Stimulated activated CD4-positive, alpha-beta T cell treated with anti-CD3 and anti-CD28 coated beads, Interleukin-12 subunit alpha, Interleukin-12 subunit beta, amount 100 ng/mL, for 48 hours (primary cell): ENCODE measurements at regions not wholly inside any gene's neighbourhood (a gene's known extent, or its start where the extent isn't known, plus 50 kb on each side); places are given as distances from the start of the nearest gene placed in this dataset.

Experiments
- DNase-seq, 3 donors: peaks; one replicate each; pipeline ENCODE4 v3.0.0-alpha.2; 2020; ENCODE audit warnings: low read depth in 2 of 3, low spot score in 1 of 3

GRCh38 chr18:75916624-75916982 lies 489.1 kb upstream of the SMIM21 start:
- no peak for DNase-seq

DNA sequence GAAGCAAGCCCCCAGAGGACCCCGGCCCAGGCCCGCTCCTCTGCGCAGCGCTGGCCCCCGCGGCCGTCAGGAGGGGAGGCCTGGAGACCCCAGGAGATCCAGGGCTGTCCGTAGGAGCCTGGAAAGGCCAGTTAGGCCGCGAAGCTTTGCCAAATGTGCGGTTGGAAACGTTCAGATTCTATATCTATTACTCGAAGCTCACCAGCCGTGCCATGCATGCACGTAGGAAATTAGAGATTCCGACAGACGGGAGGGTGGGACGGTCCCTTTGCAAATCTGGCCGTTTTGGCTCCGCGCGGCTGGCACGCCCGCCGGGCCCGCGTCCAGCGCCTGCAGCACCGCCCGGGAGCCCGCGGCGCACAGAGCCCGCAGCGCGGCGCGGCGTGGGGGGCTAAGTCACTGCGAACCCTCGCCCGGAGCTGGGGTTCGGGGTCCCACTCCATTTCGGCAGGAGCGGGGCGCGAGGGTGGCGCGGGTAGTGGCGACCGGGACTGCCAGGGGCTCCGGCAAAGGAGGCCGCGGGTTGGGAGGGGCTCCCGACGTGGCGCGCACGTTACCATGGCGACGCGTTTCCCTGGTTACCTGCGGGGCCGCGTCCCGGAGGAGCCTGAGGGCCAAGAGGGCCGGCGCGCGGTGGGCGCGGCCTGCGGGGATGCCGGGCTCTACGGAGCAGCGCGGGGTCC lies 488.6 kb upstream of the SMIM21 start:
- no peak for DNase-seq

DNA sequence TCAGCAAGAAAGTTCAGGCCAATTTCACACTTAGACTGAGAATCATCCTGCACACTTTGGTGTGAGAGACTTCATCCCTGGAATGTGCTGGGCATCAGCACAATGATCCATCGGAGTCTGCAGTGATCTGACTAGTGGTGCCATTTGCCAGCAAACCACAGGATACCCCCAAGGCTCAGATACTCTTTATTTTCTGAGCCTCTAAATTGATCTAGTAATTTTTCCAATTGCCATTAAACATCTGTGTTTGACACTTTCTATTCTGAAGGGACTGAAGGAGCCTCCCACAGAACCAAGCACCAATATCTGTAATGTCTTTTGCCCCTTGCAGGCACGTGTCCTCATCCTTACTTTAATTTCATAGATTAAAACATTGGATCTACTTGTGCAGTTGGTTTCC lies 485.3 kb upstream of the SMIM21 start:
- no peak for DNase-seq

- no peak for DNase-seq
These were observed 476.9 kb upstream of the SMIM21 start for GRCh38 chr18:75904416-75904815.

- no peak for DNase-seq
These were observed 471.1 kb upstream of the SMIM21 start for GRCh38 chr18:75898651-75899050.

DNA sequence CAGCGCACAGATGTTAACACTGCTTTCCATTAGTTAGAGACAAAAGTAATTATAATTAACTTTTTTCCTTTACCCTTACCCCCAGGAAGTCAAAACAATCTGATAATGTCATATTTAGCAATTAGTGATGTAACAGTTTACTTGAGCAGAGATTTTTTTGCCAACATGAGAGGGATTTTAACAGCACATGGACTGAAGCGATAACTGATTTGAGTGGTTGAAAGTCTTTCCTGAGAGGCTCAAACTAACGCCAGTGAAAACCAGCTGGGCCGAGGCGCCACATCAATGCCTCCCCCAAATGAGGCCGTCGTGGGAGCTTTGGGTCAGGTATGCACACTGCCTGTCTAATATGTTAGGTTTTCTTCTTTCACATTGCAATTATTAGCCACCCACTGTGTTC lies 469.9 kb upstream of the SMIM21 start:
- no peak for DNase-seq

- DNase-seq, result no peak
These were observed 469.4 kb upstream of the SMIM21 start for GRCh38 chr18:75896865-75897264.

DNA sequence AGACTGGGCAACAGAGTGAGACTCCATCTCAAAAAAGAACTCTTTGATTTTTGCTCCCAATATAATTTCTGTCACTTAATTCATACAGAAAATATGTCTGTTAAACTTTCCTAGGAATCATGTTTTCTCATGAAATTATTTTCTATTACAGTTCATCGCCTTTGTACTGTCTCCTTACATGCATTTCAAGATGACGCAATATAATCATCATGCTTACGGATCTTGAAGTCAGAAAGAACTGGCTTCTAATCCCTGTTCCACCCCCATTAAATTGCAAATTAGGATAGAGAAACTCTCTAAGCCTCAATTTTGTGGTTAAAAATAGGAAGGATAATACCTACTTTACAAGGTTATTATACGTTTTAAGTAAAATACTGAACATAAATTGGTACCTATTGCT lies 467.6 kb upstream of the SMIM21 start:
- no peak for DNase-seq

GRCh38 chr18:75884728-75885127 lies 457.2 kb upstream of the SMIM21 start:
- DNase-seq, result no peak

- DNase-seq, result no peak
These were observed 453.5 kb upstream of the SMIM21 start for GRCh38 chr18:75880925-75881504.

GRCh38 chr18:75880266-75880665 lies 452.8 kb upstream of the SMIM21 start:
- no peak for DNase-seq

DNA sequence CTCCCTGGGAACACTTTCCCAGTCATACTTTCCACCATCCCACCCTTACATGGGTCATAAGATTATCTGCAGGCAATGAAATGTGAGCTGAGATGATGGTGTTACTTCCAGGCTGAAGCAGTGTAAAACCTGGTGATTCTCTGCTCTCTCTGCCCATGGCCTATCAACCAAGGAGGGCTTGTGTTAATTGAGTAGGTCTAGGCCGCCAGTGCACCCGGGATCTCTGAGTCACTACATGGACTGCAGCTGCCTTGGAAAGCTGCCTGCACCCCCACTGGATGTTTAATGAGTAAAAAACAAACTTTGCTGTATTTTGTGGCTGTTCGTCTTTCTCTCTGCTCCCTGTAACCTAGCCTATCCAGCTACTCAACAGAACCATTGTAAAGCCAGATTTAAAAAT lies 451.7 kb upstream of the SMIM21 start:
- no peak for DNase-seq

- DNase-seq, result no peak
These were observed 448.1 kb upstream of the SMIM21 start for GRCh38 chr18:75875559-75875958.

DNA sequence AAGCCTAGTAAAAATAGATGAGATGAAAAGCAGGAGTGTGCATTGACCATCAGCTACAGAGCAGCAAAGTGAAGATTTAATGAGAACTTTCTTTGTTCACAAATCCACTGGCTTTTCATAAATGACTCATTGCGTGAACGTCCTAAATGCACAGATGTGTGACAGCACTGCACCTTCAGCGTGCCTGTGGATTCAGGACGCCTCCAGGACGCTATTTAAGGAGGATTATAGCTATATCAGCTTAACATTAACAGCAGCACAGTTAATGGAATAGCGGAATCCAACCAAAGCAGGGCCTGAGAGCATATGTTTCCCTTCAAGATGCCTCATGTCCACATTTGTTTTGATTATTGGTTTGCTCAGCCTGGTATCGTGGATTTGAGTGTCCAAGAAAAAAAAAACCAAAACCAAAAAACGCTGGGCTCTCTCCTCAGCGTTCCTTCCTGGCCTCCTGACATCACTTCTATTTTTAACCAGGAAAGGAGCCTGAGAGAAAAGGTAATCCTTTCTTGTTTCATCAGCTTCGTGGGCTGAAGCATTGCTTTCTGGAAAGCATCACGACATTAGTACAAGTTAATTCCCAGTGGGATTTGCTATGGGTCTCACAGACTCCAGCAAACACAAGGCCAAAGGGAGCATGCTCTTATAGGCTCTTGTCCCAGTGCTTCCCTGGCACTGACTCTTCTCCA lies 447.0 kb upstream of the SMIM21 start:
- no peak for DNase-seq

DNA sequence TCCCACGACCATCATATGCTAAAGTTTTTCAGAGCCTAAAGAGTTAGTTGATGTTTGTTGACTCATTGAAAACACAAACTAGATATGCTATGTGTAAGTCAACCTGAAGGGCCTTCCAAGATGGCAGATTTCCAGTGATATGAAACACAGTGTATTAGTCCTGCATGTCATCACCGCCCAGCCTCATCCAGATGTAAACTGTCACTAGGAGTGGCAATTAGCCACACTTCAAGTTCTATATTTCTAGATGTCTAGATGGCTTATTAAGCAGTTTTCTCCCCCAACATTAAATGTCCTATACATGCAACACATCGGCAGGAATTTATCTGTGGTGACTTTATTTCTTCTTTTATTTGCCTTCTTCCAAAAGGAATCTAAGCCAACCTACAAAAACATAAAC lies 444.1 kb upstream of the SMIM21 start:
- DNase-seq, result no peak

DNA sequence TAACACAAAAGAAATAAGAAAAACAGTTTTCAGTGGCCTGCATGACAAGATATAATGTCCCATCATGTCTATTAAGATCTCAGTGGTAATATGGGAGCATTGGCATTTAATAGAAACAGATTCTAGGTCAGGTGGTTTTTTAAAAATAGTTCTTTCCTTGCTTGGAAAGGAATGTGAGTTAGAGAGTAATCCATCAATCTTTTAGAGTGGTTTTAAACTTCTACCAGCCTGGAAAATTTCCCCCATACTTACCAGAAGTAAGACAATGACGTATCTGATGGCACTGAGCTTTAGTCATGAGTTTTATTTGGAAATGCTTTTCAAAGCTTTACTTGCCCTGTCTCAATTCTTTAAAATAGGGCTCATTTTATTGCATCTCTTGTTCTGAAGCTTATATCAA lies 441.7 kb upstream of the SMIM21 start:
- no peak for DNase-seq

DNA sequence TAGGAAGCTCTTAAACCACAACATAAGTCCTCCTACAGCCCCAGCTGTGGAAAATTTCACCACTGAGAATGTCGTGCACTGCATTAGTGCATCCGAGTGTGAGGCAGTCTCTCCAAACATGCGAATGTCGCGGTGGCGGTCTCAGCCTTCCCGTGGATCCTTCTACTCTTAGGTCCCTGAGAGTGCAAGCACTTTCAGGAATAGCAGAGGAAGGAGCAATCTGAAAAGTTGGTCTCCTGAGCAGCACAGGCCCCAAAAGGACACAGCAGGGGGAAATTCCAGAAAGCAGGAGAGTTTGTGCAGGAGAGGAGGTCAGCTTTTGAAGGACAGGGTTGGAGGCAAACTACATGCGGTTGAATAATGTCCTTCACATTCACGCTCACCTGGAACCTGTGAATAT lies 440.5 kb upstream of the SMIM21 start:
- no peak for DNase-seq

GRCh38 chr18:75865639-75866038 lies 438.1 kb upstream of the SMIM21 start:
- no peak for DNase-seq

- DNase-seq, result no peak
These were observed 437.3 kb upstream of the SMIM21 start for GRCh38 chr18:75864816-75865215.

GRCh38 chr18:75863696-75864095 lies 436.2 kb upstream of the SMIM21 start:
- no peak for DNase-seq

DNA sequence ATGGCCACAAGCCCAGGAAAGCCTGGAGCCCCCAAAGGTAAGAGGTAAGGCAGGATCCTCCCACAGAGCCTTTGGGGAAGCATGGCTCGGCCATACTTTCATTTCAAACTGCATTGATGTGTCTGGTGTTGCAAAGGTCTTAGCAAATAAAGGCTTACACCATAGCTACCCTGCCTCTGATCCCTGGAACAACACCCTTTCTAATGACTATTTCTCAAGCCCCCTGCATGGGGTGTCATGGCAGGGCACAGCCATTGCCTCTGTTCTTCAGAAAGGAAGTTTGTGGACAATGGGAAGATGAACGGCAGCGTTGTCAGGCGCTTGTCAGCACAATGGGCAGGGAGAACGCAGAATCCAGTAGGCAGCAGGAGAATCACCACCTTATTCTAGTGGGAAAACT lies 435.0 kb upstream of the SMIM21 start:
- DNase-seq, result no peak

GRCh38 chr18:75860166-75860565 lies 432.7 kb upstream of the SMIM21 start:
- no peak for DNase-seq

DNA sequence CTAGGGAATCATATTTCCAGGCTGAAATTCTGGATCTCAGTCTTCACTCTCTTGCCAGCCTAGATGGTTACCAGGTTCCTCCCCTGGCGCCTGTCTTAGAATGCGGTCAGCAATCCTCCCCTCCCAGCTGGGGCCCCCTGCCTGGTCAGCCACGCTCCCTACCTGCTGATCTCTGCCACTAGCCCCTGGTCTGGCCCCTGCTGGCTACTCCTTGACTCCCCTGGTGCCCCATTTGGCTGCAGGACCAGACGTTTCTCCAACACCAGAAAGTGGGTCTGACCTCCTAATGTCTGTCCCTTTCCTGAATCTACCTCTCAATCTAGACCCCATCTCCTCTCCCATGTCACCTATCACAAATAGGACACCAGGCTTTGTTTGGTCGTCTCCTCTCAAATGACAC lies 432.0 kb upstream of the SMIM21 start:
- no peak for DNase-seq
